Germinal center (tissue), 1 donor: ENCODE measurements at regions not wholly inside any gene's neighbourhood (a gene's known extent, or its start where the extent isn't known, plus 50 kb on each side); places are given as distances from the start of the nearest gene placed in this dataset.
"Not testable (repeated sequence)": the region's sequence is repeated elsewhere in the genome, so short reads cannot be mapped to it uniquely, and the experiment has no call there.

Source experiments
- DNase-seq: peaks from one replicate; pipeline ENCODE4 v3.0.0; 2012; ENCODE audit warnings: mixed read lengths, low spot score

DNA sequence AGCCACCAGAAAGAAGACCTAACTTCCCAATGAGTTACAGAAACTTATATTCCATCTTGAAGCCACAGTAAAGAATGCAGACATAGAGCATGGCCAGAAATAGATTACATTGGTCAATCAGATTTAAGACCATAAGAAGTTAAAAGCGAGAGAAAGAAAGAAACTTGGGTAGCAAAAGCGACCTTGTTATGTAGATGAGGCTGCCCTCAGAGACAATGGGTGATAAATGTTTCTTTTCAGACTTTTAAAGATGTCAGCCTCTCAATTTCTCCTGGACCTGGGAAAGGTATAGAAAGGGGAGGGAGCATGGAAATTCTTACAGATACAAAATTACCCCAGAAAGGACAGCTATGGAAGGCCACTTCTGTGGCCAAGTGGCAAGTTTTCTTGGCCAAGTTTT, 732.6 kb upstream of the LUZP2 start:
- no peak for DNase-seq

DNA sequence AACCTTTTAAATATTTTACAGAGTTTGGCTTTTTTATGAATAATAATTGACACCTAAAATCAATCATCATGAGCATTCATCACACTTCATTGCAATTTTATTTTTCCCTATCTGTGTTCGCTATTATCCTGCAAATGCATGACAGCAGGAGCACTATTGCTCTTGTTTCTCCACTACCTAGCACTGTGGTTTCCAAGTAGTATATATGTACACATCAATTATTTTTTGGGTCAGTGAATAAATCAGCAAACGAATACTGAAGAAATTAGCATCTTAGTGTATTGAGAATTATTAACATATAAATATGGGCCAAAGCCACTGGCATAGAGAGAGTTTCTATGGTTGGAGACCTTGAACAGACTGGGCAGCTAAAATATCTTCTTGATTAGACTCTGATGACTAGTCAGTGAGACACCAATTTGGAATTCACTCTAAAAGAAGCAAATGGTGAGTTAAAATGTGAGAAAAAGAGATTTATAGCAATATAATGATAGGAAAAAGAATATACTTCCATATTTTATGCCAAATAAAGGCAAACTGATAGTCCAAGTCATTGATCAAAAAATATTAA, 731.1 kb upstream of the LUZP2 start:
- DNase-seq, result no peak

DNA sequence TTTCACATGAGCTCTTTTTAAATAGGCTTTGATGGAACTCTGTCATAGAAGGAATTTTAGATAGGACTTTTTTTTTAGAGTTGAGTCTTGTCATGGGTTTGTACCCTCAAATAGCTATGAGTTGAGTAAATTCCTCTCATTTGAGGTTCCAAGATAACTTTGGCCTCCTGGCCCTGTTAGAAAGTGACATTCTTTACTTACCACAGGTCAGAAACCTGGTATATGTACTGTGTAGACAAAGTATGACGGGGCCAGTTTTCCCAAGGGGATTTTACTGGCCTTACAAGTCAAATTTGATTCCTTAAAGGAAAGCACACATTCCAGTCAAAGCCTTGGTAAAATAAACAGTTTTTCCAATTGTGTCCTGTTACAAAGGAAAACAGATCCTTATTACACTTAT, 729.3 kb upstream of the LUZP2 start:
- DNase-seq, result no peak

DNA sequence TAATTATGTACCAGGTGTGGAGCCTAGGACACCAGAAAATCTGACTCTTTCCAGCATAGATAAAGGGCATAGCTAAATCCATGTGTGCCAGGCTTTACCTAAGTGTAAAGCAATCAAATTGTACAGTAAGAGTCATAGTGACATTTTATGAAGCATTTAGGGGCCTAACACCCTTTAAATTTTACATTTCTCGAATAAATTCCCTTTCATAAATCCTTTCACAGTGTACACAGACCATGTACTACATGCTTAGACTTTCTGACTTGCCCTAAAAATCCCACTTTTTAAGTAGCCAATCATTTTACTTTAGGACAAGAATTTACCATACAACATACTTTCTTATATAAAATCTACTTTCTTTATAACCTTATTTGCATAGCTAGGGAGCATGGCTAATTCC, 727.6 kb upstream of the LUZP2 start:
- DNase-seq, result no peak

DNA sequence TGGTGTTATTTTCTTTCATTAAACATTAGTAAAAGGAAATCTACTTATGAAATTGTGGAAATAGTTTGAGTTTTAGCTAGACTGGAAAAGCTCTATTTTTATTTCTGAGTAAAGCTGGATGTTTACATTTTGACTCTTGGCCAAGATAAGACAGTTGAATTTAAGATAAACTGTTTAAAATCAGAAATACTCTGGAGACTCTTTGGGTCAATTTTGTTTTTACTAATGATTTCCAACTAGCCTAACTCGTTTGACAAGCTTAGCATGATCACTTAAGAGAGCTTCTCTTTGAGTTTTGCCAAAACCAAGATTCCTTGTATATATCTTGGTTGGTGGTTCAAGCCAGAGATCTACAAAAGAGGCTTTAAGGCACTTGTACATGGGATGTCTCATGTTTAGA, 724.8 kb upstream of the LUZP2 start:
- no peak for DNase-seq

DNA sequence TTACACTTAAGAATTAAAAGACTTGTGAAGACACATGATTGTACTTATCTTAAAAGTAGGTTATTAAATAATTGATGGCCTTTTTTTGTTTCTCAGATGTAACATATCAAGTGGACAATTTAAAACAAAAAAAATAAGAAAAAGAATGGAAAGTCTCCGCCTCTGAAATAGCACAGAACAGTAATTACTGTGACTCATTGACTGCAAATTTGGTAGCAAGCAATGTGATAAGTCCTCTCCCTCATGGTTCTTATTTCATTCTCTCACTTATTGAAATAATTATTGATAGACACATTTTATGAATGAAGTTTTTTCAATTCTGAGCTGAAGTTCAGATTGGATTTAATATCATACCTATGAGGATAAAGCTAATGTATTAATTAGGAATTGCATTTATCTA, 717.9 kb upstream of the LUZP2 start:
- DNase-seq, result no peak

DNA sequence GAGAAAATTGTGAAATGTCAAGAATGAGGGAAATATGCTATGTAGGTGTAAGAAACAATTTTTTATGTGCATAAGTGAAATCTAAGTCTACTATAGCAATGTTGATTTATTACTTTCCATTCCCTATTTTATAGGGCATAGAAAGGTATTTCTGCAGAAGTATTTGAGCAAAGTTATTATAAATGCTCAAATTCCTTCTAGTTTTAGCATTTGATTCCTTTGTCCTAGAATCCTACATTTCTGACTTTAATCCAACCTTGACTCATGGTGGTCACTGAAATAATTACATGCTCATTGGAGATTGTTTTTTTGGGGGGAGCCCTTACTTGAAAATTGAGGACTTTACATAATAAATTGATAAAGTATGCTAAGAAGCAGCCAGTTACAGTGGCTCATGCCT, 716.6 kb upstream of the LUZP2 start:
- DNase-seq, result no peak

DNA sequence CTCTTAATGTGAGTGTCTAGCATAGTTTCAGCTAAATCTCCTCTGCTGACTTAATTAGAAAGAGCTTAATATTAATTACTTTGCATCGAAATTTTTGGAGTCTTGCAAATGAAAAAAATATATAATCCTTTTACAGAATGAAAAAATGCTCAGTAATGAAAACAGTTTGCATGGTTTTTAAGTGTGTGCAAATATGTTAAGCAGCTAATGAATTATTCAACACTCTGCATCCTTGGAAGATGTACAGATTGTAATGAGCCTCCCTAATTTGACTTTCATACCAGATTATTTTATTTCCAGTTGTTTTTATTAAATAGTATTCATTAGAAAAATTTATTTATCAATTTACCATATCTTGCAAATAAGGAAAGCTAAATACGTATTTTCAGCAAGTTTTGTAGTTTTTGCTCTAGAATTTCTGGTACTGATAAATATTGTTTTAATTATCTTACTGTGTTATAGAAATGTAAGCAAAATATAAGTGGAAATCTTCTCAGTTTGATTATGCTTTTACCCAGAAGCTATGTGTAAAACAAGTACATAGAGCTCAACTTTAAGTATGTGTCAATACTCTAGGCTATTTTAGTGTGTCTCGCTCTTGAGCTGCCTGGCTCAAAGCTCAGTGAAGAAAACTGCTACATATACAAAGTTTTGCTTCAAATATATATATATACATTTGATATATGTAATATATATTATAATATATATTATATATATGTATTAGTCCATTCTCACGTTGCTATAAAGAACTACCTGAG, 714.9 kb upstream of the LUZP2 start:
- DNase-seq, result no peak

DNA sequence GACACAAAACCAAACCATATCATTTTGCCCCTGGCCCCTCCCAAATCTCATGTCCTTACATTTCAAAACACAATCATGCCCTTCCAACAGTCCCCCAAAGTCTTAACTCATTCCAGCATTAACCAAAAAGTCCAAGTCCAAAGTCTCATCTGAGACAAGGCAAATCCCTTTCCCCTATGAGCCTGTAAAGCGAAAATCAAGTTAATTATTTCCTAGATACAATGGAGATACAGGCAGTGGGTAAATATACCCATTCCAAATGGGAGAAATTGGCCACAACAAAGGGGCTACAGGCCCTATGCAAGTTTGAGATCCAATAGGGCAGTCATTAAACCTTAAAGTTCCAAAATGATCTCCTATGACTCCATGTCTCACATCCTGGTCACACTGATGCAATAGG, 709.9 kb upstream of the LUZP2 start:
- DNase-seq, result not testable (repeated sequence)

DNA sequence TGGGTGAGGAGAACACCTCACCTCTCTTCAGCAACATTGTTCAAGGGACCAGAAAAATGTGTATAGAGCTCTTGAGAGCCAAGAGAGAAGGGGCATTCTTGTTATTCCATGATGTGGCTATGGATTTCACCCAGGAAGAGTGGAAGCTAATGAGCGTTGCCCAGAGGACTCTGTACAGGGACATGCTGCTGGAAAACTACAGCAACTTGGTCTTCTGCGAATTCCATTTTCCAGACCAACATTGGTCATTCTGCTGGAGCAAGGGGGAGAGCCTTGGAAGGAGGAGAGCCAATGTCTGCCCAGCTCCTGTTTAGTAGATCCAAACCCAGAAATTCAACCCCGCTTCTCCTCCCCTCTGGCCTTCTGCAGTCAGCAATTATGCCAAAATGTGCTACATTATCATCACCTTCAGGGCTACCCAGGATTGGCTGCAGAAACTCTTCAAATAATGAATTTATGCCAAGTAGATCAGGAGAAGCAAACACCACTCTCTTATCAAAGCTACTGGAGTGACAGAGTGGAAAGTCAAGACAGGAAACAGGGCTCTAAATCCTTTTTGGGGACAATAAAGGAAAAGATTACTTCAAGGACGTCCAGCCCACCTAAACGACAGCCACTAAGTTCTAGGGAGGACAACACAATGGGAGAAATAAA, 707.5 kb upstream of the LUZP2 start:
- no peak for DNase-seq

DNA sequence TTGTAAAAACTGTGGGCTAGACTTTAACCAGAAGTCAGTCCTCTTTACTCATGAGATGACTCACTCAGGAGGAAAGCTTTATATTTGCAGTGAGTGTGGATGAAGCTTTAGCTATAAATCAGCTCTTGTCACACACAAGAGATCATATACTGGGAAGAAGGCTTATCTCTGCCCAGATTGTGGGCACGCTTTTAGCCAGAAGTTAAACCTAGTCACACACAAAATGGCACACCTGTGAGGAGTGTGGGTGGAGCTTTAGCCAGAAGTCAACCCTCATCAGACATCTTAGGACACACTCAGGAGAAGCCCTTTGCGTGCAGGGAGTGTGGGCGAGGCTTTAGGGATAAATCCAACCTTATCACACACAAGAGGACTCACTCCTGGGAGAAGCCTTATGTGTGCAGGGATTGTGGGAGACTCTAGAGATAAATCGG, 706.9 kb upstream of the LUZP2 start:
- no peak for DNase-seq

GRCh38 chr11:23797624-23798419, 699.0 kb upstream of the LUZP2 start:
- no peak for DNase-seq

GRCh38 chr11:23834306-23834705, 662.5 kb upstream of the LUZP2 start:
- DNase-seq, result not testable (repeated sequence)

GRCh38 chr11:23836981-23837380, 659.9 kb upstream of the LUZP2 start:
- no peak for DNase-seq

DNA sequence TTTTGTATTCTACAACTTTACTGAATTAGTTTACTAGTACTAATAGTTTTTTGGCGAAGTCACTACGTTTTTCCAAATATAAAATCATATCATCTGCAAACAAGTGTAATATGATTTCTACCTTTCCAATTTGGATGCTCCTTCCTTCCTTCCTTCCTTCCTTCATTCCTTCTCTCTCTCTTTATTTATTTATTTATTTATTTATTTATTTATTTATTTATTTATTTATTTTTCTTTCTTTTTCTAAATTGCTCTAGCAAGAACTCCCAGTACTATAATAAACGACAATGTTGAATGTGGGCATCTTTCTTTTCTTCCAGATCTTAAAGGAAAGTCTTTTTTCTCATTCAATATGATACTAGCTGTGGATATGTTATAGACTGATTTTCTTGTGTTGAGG, 656.0 kb upstream of the LUZP2 start:
- DNase-seq, result no peak

- no peak for DNase-seq
These were observed 649.9 kb upstream of the LUZP2 start for GRCh38 chr11:23846902-23847422.

DNA sequence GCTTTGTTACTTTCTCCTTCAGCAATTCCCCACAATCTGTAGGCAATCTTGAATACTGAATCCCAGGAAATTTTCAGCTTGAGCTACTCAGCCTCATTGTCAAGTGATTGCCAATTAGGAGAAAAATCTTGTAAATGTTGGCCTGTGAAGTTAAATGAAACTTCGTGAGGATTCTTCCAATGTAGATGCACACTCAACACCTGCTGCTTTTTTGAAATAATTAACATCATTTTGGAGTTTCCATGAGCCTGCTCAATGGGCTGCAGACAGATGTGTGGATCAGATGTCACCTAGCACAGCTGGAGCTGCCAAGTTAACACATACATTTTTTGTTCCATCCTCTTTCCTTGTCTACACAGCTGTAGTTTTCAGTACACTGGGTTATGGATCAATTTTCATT, 645.6 kb upstream of the LUZP2 start:
- no peak for DNase-seq

GRCh38 chr11:23856654-23857053, 640.2 kb upstream of the LUZP2 start:
- no peak for DNase-seq

DNA sequence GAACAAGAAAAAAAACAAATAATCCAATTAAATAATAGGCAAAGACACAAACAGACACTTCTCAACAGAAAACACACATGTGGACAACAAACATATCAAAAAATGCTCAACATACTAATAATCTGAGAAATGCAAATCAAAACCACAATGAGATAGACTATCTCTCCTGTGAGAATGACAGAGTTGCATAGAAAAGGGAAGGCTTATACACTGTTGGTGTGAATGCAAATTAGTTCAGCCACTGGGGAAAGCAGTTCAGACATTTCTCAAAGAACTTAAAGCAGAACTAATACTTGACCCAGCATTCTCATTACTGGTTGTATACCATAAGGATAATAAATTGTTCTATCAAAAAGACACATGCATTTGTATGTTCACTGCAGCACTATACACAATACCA, 637.8 kb upstream of the LUZP2 start:
- DNase-seq, result no peak

GRCh38 chr11:23861615-23862014, 635.2 kb upstream of the LUZP2 start:
- DNase-seq, result no peak

GRCh38 chr11:23865341-23865975, 631.4 kb upstream of the LUZP2 start:
- DNase-seq, result no peak

DNA sequence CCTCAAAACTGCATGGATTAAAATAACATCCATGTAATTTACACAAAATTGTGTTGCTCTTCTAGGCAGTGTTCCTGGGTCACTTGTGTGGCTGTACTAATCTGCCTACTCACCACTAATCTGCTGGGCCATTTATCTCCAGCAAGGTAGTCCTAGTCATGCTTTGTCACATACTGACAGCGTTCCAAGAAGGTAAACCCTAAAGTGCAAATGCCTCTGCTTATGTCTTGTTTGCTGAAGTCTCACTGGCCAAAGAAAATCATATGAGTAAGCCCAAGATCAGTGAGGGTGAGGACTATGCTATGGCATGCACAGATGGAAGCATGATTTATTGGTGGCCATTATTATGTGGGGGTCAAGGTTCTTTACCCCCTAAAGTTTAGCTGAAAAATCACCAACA, 630.2 kb upstream of the LUZP2 start:
- no peak for DNase-seq
